Ectodermal cell (in vitro differentiated cells): ENCODE measurements at regions not wholly inside any gene's neighbourhood (a gene's known extent, or its start where the extent isn't known, plus 50 kb on each side); places are given as distances from the start of the nearest gene placed in this dataset.
"Not testable (repeated sequence)": the region's sequence is repeated elsewhere in the genome, so short reads cannot be mapped to it uniquely, and the experiment has no call there.

Experiments used
- H3K27ac ChIP-seq: 2 replicates; pipeline ENCODE4 v1.7.0; 2013; ENCODE audit warnings: mild to moderate bottlenecking, low read depth, low read length; ENCODE audit not compliant: insufficient read depth, poor library complexity, severe bottlenecking
- H3K27me3 ChIP-seq: 2 replicates; pipeline ENCODE4 v1.7.0; 2013; ENCODE audit warnings: mild to moderate bottlenecking, low read length; ENCODE audit not compliant: insufficient read depth, control insufficient read depth, poor library complexity, severe bottlenecking
- H3K36me3 ChIP-seq: one replicate; pipeline ENCODE4 v1.7.0; 2013; ENCODE audit warnings: low read length; ENCODE audit not compliant: control insufficient read depth, insufficient read depth
- H3K4me1 ChIP-seq: one replicate; pipeline ENCODE4 v1.7.0; 2013; ENCODE audit warnings: low read length; ENCODE audit not compliant: control insufficient read depth, insufficient read depth
- H3K4me3 ChIP-seq: 2 replicates; pipeline ENCODE4 v1.7.0; 2013; ENCODE audit warnings: low read depth, low read length, control low read depth; ENCODE audit not compliant: insufficient read depth
- H3K9me3 ChIP-seq: 2 replicates; pipeline ENCODE4 v1.7.0; 2013; ENCODE audit warnings: mild to moderate bottlenecking, low read length, moderate library complexity; ENCODE audit not compliant: control insufficient read depth
- WGBS, 2 experiments: methylation state at CpG; one replicate each; pipeline ENCODE4 v1.1.7; 2013; ENCODE audit warnings: missing lambda C conversion rate in 2 of 2; 5-methylcytosine and 5-hydroxymethylcytosine counted together

- Histone ChIP-seq H3K27me3 (no peaks in the 10 kb centered on the region), H3K27ac (no peak overlapping the region)
Observed at GRCh38 chr3:158026236-158026635, 80.0 kb downstream of the SHOX2 start.

GRCh38 chr3:158019897-158020296, 86.3 kb downstream of the SHOX2 start:
- not testable (repeated sequence) for H3K27ac ChIP-seq, H3K9me3 ChIP-seq, H3K4me3 ChIP-seq, H3K4me1 ChIP-seq, H3K36me3 ChIP-seq, H3K27me3 ChIP-seq
- 77 to 80% methylated on average over 11 to 12 of the region's 18 CpGs for WGBS, 2 experiments

More at GRCh38 chr3:158026236-158026635, 80.0 kb downstream of the SHOX2 start:
- Histone ChIP-seq H3K4me3 (no peak overlapping the region), H3K4me1 (no peaks in the 10 kb centered on the region), H3K9me3 (no peaks in the 10 kb centered on the region), H3K36me3 (no peaks in the 10 kb centered on the region)

DNA sequence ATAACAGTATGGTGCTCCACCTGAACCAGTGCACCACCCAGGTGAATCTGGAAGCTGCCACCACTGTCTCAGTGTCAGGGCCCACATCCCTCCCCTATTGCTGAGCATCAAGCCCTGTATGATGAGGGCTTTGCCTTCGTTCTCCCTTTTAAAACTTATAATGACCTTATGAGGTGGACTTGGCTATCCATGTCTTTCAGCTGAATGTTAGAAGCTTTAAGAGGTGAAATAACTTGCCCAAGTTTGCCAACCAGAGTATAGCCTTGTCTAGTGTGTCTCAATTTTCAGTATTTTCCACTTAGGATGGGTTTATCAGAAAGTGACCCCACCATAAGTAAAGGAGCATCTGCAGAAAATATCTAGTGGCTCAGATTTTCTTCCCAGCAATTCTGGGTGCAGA, 87.8 kb downstream of the SHOX2 start:
- Histone ChIP-seq H3K27ac (no peak overlapping the region), H3K4me1 (no peaks in the 10 kb centered on the region), H3K9me3 (peaks cover 2% of the 10 kb centered on the region), H3K27me3 (no peaks in the 10 kb centered on the region), H3K36me3 (no peaks in the 10 kb centered on the region), H3K4me3 (no peak overlapping the region)
- 94 to 100% methylated on average over 1 of the region's 1 CpG for WGBS, 2 experiments

- H3K4me1 ChIP-seq, result no peaks in the 10 kb centered on the region
- H3K36me3 ChIP-seq, result no peaks in the 10 kb centered on the region
- no peaks in the 10 kb centered on the region for H3K27me3 ChIP-seq
- H3K27ac ChIP-seq, result no peak overlapping the region
- H3K4me3 ChIP-seq, result no peak overlapping the region
- no peaks in the 10 kb centered on the region for H3K9me3 ChIP-seq
Observed at GRCh38 chr3:158012901-158013300, 93.3 kb downstream of the SHOX2 start.

DNA sequence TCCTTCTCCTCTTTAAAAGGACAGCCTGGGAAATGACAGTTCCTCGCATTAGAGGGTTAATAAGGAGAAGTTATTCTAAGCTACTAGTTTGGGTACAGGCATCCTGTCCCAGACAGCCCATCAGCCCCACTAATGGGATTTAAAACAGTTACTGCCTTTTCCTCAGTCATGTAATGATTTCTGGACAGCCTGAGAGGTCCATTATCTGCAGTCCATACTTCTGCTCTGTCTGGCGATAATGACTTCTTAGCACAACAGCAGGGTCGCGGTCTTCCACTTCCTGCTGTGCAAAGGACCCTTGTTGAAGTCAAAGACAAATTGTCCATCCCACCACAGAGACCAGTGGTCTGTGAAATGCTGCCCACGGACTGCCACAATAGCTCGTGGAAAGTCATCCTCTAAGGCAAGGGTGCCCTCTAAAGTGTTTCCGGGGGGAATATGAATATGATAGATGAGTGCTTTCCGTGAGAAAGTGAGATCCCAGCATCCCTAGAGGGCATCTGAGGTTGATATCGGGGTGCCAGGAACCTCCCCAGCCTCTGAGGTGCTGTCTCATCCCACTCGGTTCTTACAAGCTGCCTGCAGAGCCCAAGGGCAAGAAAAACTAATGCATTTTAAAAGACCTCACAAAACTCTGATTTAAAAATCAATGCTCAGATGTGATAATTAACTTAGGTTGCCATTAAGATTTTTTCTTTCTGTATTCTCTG, 100.7 kb downstream of the SHOX2 start:
- no peaks in the 10 kb centered on the region for H3K4me1 ChIP-seq

GRCh38 chr3:157999246-157999645, 107.0 kb downstream of the SHOX2 start:
- Histone ChIP-seq H3K4me1 (no peaks in the 10 kb centered on the region), H3K27ac (no peak overlapping the region), H3K4me3 (no peak overlapping the region), H3K9me3 (no peaks in the 10 kb centered on the region), H3K27me3 (no peaks in the 10 kb centered on the region), H3K36me3 (no peaks in the 10 kb centered on the region)
- WGBS, 2 experiments, result 90 to 95% methylated on average over 5 of the region's 5 CpGs

More for the DNA sequence above, 100.7 kb downstream of the SHOX2 start:
- no peaks in the 10 kb centered on the region for H3K27me3 ChIP-seq
- 86 to 91% methylated on average over 9 to 10 of the region's 10 CpGs for WGBS, 2 experiments
- H3K27ac ChIP-seq, result no peak overlapping the region
- H3K4me3 ChIP-seq, result no peak overlapping the region
- no peaks in the 10 kb centered on the region for H3K36me3 ChIP-seq
- no peaks in the 10 kb centered on the region for H3K9me3 ChIP-seq

DNA sequence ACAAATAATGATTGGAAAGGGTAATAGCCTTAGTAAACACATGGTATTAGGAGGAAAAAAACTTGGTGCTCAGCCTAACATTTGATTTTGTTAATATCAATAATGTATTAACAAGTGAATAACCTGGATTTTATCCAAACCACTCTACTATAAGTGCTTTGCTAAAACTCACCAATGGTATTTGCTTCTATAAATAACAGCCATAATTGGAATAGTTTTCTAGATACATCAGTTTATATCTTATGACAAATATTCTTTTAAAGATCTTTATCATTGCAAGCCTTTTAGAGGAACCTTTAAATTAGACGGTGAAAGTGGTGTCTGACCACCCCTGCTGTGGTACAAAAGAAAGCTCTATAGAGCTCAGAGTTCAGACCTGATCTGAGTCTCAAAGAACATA, 123.9 kb downstream of the SHOX2 start:
- Histone ChIP-seq H3K4me3 (no peak overlapping the region), H3K27ac (no peak overlapping the region), H3K36me3 (no peaks in the 10 kb centered on the region), H3K27me3 (no peaks in the 10 kb centered on the region), H3K4me1 (no peaks in the 10 kb centered on the region), H3K9me3 (no peaks in the 10 kb centered on the region)
- 71 to 86% methylated on average over 1 of the region's 1 CpG for WGBS, 2 experiments

DNA sequence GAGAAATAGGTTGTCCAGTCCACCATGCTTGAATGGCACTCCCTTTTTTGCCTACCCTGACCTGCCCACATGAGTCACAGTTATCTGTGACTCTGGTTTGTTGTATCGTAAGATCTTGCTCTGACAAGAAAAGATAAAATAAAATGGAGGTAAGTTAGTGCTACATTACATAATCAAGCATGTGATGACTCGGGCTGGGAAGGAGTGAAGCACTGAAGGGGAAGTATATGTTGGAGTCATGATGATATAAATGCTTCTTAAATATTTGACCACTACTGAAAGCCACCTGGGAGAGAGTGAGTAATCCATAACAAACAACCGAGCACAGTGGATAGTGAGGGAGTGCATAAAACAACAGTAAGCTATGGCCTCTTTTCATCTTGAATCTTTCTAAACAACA, 124.4 kb downstream of the SHOX2 start:
- Histone ChIP-seq H3K4me1 (no peaks in the 10 kb centered on the region), H3K36me3 (no peaks in the 10 kb centered on the region), H3K27me3 (no peaks in the 10 kb centered on the region), H3K4me3 (no peak overlapping the region), H3K9me3 (no peaks in the 10 kb centered on the region), H3K27ac (no peak overlapping the region)
- 79 to 92% methylated on average over 2 to 3 of the region's 3 CpGs for WGBS, 2 experiments

DNA sequence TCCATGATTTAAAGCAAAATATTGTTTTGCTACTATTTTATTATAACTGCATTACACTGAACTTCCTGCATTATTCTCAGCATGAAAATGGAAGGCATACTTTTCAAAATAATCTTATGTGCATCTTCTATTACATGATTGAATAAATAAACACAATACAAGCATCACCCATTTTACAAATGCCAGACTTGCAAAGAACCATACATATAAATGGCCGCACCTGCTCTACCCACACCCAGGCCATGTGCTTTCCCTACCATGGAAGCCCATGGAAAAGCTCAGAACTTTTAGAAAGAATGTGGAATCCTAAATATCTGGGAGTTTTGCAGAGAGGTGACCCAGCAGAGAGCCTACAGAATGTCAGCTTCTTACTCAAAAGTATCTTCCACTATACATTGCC, 127.2 kb downstream of the SHOX2 start:
- WGBS, 2 experiments, result 96 to 100% methylated on average over 1 of the region's 1 CpG
- Histone ChIP-seq H3K4me1 (no peaks in the 10 kb centered on the region), H3K27ac (no peak overlapping the region), H3K4me3 (no peak overlapping the region), H3K9me3 (no peaks in the 10 kb centered on the region), H3K36me3 (no peaks in the 10 kb centered on the region), H3K27me3 (no peaks in the 10 kb centered on the region)

GRCh38 chr3:157961665-157962064, 144.6 kb downstream of the SHOX2 start:
- H3K36me3 ChIP-seq, result no peaks in the 10 kb centered on the region
- WGBS, 2 experiments, result 90 to 91% methylated on average over 2 of the region's 2 CpGs
- H3K27me3 ChIP-seq, result no peaks in the 10 kb centered on the region
- H3K9me3 ChIP-seq, result no peaks in the 10 kb centered on the region
- H3K4me1 ChIP-seq, result no peaks in the 10 kb centered on the region
- H3K4me3 ChIP-seq, result no peak overlapping the region
- H3K27ac ChIP-seq, result no peak overlapping the region

DNA sequence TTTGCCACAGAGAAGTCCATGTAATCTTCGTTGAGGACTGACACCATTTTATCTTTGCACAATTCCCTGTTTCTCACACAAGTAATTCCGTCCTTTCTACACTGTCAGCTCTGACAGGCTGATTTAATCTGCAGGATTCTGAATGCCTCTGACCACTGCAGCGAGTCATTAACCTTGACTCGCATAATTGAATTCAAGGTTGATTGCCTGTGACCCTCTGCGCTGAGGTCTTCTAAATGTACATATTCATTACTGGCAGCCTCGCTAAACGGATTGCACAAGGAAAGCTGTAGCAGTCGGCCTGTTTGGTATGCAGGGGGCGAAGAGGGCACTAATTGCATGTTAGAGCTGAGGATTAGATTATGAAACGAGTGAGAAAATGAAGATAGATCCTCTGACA, 147.8 kb downstream of the SHOX2 start:
- WGBS, 2 experiments, result 66 to 67% methylated on average over 10 of the region's 10 CpGs
- H3K4me3 ChIP-seq, result no peak overlapping the region
- no peaks in the 10 kb centered on the region for H3K4me1 ChIP-seq
- no peaks in the 10 kb centered on the region for H3K9me3 ChIP-seq
- H3K36me3 ChIP-seq, result no peaks in the 10 kb centered on the region
- no peaks in the 10 kb centered on the region for H3K27me3 ChIP-seq
- H3K27ac ChIP-seq, result no peak overlapping the region
